SW480 (cell line): ENCODE measurements at regions not wholly inside any gene's neighbourhood (a gene's known extent, or its start where the extent isn't known, plus 50 kb on each side); places are given as distances from the start of the nearest gene placed in this dataset.

Experiments used
- DNase-seq: peaks from one replicate; pipeline ENCODE4 v3.0.0-alpha.2; 2016; ENCODE audit warnings: low spot score

GRCh38 chr5:39605145-39605544 is 180.4 kb upstream of the DAB2 start:
- DNase-seq: no peak

DNA sequence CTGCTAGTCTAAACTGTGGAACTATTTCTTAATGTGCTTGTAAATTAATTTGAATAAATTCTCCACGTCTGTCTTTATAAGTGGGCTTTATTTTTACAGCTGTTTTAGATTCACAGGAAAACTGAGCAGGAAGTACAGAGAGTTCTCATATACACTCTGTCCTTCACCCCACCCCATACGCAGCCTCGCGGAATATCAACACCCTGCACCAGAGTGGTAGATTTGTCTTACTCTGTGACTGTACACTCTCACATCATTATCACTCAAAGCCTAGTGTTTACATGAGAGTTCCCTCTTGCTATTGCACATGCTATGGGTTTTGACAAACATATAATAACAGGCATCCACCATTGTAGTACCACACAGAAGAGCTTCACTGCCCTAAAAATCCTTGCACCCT is 179.7 kb upstream of the DAB2 start:
- DNase-seq: no peak

GRCh38 chr5:39599721-39600431 is 175.1 kb upstream of the DAB2 start:
- DNase-seq: peak; percentile 24

DNA sequence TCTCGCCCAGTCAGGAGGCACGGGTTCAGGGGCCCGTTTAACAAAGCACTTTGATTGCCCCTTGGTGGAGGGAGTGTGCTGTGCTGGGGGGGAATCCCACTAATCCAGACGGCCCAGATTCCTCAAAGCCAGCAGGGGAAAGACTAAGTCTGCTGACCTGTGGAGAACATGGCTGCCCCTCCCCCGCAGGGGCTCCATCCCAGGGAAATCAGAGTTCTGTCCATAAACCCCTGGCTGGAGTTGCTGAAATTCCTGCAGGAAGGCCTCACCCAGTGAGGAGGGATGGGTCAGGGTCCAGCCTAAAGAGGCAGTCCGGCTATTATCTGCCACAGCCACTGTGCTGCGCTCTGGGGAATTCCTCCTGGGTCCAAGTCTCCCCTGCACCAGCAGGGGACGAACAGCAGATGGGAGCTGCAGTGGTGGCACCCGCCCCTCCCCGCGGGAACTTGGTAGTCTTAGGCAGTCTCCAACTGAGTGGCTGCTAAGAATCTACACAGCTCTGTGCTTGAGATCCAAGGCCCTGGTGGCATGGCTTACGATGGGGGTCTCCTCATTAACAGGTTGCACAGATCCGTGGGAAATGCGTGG is 174.0 kb upstream of the DAB2 start:
- DNase-seq: no peak

- no peak for DNase-seq
Observed at GRCh38 chr5:39588179-39588578, 163.4 kb upstream of the DAB2 start.

- no peak for DNase-seq
Observed at GRCh38 chr5:39587675-39588074, 162.9 kb upstream of the DAB2 start.

DNA sequence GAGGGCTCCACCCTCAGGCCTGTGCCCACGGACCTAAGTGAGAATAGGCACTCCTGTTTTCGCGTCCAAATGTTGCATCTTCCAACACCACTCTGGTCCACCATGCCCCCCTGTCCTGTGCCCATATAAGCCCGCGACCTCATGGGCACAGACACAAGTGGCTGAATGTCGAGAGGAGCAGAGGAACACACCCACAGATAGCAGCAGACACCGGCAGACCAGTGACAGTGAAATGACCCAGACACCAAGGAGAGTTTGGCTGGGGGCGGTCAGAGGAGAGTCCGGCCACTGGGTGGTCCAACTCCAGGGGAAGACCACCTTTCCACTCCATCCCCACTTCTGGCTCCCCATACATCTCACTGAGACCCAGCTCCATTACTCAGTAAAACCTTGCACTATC is 161.4 kb upstream of the DAB2 start:
- DNase-seq: no peak

DNA sequence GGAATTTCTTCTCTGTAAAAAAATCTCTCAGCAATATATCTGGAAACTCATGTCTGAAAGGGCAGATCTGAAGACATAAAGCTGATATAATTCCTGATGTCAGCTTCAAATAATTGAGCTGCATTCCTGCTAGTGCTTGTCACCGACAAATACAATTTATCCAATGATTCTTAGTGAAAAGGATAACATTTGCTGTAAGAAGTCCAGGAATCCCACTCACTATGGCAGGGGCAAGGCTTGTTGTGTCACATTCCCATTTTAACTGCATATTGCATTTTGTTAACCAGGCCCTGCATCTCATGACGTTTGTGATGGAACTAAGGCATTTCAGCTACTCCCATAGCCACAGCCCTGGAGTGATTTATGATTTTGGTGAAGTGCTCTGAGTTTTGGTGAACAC is 160.1 kb upstream of the DAB2 start:
- no peak for DNase-seq

DNA sequence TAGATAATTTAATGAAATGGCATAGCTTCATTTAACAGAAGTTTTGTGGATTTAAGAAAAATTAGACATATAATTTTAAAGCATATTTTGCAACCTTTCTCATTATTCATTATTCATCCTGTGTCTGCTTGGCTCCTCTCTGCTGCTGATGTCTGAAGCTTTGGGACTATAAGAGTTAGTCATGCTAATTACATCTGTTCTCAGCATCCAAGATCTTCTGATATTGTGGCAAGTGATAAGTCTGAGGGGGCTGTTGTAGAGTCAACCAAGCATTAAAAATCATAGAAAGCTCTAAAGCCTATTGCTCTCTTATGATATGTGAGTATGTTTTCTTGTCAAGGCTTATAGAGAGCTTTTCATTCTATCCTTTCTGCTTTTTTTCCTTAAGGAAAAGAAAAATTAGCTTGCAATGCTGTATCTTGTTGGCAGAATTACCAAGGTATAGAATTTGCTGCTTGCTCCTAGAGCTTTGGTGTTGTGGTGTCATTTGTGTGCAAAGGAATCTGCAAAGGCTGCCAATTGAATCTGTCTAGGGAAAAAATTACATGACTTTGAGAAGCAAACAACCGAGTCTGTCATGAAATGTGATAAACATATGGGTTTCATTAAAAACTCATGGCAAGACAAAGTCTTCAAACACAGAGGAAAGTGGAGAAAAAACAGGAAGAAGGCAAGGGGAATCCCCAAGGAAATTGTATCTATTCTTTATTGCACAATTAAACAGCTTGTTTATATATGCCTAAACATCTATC is 156.1 kb upstream of the DAB2 start:
- no peak for DNase-seq

DNA sequence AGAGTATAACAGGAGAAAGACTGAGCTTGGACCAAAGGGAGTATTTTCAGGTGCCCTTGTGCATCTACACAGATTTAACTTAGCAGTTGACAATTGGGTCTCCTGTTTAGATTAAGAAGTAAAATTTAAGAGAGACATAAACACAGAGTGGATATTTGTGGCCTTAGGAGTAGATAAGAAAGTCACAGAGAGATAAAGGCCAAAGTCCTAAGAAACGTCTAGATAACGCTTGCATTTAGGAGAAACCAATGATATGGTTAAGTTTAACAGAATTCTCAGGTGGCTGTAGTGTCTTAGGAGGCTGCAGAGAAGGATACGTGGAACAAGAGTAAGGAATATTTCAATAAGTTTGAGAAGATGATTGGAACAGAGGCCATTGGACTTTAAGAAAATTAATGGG is 155.0 kb upstream of the DAB2 start:
- DNase-seq: no peak

- peak; percentile 2 for DNase-seq
Observed at GRCh38 chr5:39578887-39579497, 154.2 kb upstream of the DAB2 start.

- DNase-seq: no peak
Observed at GRCh38 chr5:39577529-39577928, 152.7 kb upstream of the DAB2 start.

DNA sequence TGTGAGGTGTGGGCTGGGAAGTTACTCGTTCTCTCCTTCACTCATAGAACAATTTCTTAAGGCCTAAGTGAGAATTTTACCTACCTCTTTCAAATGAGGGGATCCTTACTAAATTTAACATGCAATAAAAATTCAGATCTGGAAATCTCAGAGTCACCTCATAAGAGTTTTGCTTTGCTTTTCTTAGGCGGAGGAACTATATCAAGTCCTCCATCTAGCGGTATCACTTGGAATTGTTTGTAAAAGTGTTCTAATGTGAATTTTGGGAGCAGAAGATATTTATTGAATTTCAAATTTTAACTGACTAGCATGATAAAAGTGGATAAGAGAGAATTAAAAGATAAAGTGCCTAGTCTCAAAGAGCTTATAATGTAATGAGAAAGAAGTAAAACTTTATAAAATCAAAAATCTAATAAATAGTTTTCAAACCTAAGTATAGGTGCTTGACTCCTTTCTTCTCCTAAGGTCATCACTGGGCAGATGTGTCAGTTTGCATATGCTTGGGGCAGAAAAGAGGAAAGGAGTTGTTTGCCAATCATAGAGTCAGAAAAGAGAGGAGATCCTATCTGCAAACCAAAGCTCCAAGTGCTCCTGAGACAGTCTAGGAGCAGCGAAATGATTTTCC is 145.7 kb upstream of the DAB2 start:
- peak; percentile 28 for DNase-seq

- DNase-seq: no peak
Observed at GRCh38 chr5:39569857-39570256, 145.1 kb upstream of the DAB2 start.

DNA sequence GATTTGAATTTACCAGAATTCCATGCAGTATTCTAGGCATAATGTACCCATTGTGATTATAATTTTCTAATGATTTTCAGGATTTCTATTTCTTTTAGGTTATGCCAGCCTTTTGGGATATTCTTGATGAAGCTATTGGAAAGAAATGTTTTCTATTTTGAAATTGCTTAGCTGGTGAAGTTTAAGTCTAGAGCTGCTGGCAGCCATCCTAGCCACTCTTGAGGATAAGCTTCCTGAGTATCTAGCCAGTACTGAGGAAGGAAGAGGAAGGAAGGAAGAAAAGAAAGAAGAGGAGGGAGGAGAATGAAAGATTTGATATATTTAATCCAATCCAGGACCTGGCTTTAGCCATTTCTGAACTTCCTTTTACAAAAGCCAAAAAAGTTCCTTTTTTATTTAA is 142.1 kb upstream of the DAB2 start:
- DNase-seq: no peak

GRCh38 chr5:39566029-39566428 is 141.2 kb upstream of the DAB2 start:
- no peak for DNase-seq

- DNase-seq: no peak
Observed at GRCh38 chr5:39561421-39561820, 136.6 kb upstream of the DAB2 start.

- DNase-seq: no peak
Observed at GRCh38 chr5:39560726-39561125, 135.9 kb upstream of the DAB2 start.

GRCh38 chr5:39559923-39560322 is 135.1 kb upstream of the DAB2 start:
- DNase-seq: no peak

GRCh38 chr5:39558541-39558940 is 133.8 kb upstream of the DAB2 start:
- DNase-seq: no peak

DNA sequence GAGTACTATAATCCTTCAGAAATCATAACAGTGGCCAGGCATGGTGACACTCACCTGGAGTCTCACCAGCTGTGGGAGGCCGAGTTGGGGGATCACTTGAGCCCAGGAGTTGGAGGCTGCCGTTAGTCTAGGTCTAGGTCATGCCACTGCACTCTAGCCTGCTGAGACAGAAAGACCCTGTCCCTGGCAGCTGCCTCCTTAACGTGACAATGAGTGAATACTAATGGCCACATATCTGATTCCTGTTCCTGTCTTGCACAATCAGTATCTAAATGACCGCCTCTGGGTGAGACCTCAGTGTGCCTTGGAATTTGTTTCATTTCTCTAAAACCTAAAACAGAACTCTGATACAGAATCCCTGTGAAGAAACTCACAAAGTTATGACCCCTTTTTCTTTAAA is 131.0 kb upstream of the DAB2 start:
- DNase-seq: no peak

DNA sequence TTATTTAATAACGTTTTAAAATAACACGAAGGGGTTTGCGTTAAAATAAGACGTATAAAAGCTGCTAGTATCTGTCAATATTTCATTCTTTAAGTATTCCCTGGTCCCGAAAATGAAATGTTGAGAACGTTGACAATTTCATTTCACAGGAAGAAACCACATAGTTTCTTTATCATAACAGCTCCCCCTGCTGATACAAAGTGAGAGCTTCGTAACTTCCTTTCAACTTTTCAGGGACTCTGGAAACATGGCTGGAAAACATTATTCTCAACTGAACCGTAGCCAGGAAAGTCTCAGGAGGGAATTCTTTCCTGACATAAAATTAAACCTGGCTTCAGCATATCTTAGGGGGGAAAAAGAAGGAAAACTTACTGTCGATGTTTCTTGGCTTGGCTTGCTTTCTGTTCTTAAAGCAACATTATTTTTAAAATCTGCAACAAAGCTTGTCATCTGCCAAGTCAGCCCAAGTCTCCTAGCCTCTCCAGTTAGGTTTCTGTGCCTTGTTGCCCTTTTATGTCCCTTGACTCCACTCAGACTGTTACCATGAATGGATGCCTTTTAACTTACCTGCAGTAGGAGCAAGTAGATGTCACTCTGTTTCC is 122.9 kb upstream of the DAB2 start:
- peak; percentile 39 for DNase-seq
